Fibroblast of villous mesenchyme (primary cell): ENCODE measurements at regions not wholly inside any gene's neighbourhood (a gene's known extent, or its start where the extent isn't known, plus 50 kb on each side); places are given as distances from the start of the nearest gene placed in this dataset.

Source experiments
- DNase-seq: peaks from one replicate; pipeline ENCODE4 v3.0.0-alpha.2; 2010; ENCODE audit warnings: low read depth
- H3K4me3 ChIP-seq: 2 replicates; pipeline ENCODE4 v1.5.1; 2011; ENCODE audit warnings: low read depth, mild to moderate bottlenecking, low read length
- TF ChIP-seq, protein P1 (sequence below): IDR thresholded peaks from 2 replicates; pipeline ENCODE4 v1.5.1; 2012; ENCODE audit warnings: low read depth, mild to moderate bottlenecking, low read length; ENCODE audit not compliant: insufficient read depth

GRCh38 chr6:15046751-15047150 is 199.1 kb upstream of the JARID2 start:
- DNase-seq, result no peak
- no peak overlapping the region for H3K4me3 ChIP-seq
- TF ChIP-seq, protein P1, sequence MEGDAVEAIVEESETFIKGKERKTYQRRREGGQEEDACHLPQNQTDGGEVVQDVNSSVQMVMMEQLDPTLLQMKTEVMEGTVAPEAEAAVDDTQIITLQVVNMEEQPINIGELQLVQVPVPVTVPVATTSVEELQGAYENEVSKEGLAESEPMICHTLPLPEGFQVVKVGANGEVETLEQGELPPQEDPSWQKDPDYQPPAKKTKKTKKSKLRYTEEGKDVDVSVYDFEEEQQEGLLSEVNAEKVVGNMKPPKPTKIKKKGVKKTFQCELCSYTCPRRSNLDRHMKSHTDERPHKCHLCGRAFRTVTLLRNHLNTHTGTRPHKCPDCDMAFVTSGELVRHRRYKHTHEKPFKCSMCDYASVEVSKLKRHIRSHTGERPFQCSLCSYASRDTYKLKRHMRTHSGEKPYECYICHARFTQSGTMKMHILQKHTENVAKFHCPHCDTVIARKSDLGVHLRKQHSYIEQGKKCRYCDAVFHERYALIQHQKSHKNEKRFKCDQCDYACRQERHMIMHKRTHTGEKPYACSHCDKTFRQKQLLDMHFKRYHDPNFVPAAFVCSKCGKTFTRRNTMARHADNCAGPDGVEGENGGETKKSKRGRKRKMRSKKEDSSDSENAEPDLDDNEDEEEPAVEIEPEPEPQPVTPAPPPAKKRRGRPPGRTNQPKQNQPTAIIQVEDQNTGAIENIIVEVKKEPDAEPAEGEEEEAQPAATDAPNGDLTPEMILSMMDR, result no peak

GRCh38 chr6:15048367-15048766 is 197.5 kb upstream of the JARID2 start:
- TF ChIP-seq, protein P1, result no peak
- no peak for DNase-seq
- no peak overlapping the region for H3K4me3 ChIP-seq

GRCh38 chr6:15058200-15059061 is 187.4 kb upstream of the JARID2 start:
- H3K4me3 ChIP-seq, result no peak overlapping the region
- TF ChIP-seq, protein P1, result no peak
- no peak for DNase-seq

GRCh38 chr6:15061180-15061641 is 184.7 kb upstream of the JARID2 start:
- DNase-seq, result no peak

GRCh38 chr6:15061908-15062515 is 183.9 kb upstream of the JARID2 start:
- H3K4me3 ChIP-seq, result no peak overlapping the region
- DNase-seq, result no peak
- TF ChIP-seq, protein P1, result no peak

More at GRCh38 chr6:15061180-15061641, 184.7 kb upstream of the JARID2 start:
- no peak overlapping the region for H3K4me3 ChIP-seq
- TF ChIP-seq, protein P1, result no peak

DNA sequence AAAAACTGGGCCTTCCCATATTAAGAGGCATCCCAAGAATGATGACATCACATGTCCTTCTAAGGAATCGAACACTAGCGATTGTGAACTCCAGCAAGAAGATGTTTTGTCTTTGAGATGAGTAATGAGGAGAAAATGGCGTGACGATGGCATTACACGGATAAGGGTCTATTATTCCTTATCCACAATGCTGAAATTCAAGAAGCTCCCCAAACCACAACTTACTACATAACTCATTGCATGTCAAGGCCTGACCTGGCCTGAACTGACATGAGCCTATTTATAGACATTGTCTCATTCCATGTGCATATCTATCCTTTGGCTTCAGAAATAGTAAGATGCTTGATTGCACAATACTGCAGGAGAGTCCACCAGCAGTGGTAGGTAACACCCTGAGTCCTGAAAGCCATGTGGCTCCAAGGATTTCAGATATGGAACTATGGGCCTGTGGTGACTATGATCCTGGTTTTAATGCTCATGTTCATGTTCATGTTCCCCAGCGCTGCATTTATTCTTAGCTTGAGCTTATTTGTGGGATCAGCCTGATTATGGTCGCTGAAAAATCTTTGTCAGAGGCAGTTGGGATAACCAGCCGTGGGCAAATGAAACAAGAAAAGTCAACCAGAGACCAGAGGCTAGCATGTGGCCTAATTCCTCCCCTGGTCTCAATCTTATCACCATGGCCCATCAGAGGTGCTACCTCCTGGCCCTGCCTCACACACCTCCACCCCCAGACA is 183.2 kb upstream of the JARID2 start:
- TF ChIP-seq, protein P1, result no peak
- DNase-seq, result peak; percentile 79

More for the DNA sequence above, 183.2 kb upstream of the JARID2 start:
- H3K4me3 ChIP-seq, result no peak overlapping the region
